ENCODE measurements at regions not wholly inside any gene's neighbourhood (a gene's known extent, or its start where the extent isn't known, plus 50 kb on each side); places are given as distances from the start of the nearest gene placed in this dataset.

DNA sequence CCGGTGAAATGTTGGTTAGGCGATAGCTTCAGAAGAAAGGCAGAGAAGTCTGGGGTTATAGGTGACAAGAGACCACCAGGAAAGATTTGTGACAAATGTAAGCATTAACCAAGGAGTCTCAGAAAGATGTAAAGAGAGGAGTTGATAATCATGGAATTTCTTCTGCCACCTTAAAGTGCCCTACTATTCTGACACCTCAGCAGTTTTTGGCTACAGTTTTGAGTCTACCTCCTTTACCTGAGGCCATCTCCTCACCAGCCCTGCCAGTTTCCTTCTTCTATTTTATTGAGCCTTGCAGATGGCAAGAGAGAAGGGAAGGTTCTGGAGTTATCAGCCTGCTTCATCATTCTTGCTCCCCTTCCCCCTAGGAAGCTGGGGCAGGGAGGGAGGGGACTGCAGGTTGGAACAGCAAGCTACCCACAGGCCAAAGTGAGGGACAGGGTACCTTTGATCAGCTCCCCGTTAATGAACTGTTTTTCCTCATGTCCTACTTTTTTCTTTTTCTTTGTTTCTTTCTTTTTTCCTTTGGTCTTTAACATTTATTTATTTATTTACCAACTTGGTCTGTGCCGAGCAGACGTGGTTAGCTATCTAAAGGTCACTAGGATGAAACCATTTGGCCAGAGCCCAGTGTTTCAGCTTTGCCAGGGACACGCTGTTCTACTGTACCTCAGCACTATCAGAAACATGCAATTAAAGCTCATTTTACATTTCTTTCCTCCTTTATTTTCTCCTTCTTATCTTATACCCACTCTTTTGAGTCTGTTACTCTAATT, 438.7 kb upstream of the AR start:
- H3K9ac ChIP-seq (ENCODE audit: low read depth, low read length): no peak overlapping the region
- H2BK20ac ChIP-seq (ENCODE audit: low read depth, low read length): no peak overlapping the region
- H3K4me2 ChIP-seq (ENCODE audit: low read depth, low read length): no peak overlapping the region
- H3K14ac ChIP-seq (replicated peaks; ENCODE audit: low read depth, low read length): no peak overlapping the region
- DNase-seq (no peak), ATAC-seq (ENCODE audit: low read depth) (no peak)
- WGBS, 2 experiments (ENCODE audit: extremely low coverage in 2 of 2, insufficient read length in 1 of 2): 38% methylated on average over 4 of the region's 6 CpGs; no CpG with 5 or more reads in 1 of the 2 experiments
- H3K27ac ChIP-seq (ENCODE audit: insufficient read depth, low read length): no peak overlapping the region
- no peaks in the 10 kb centered on the region for H3K9me3 ChIP-seq (ENCODE audit: control insufficient read depth, insufficient read depth, low read length)
- no peaks in the 10 kb centered on the region for H3K27me3 ChIP-seq (ENCODE audit: control insufficient read depth, insufficient read depth, low read length)
- no peak overlapping the region for H3K18ac ChIP-seq (ENCODE audit: low read depth, low read length)
- no peaks in the 10 kb centered on the region for H3K36me3 ChIP-seq (ENCODE audit: control insufficient read depth, insufficient read depth, low read length)
- no peak overlapping the region for H2AK5ac ChIP-seq (ENCODE audit: low read depth, low read length)
- H4K5ac ChIP-seq (ENCODE audit: low read depth, low read length): no peak overlapping the region
- TF ChIP-seq MAZ (IDR thresholded peaks at IDR 0.05; ENCODE audit: borderline replicate concordance, low read depth, low read length) (no peak), MAFK (IDR thresholded peaks at IDR 0.05; ENCODE audit: low read depth, low read length) (peak; percentile 47)
- no peak overlapping the region for H2BK5ac ChIP-seq (ENCODE audit: low read depth, low read length, poor library complexity, severe bottlenecking)
- H2BK120ac ChIP-seq (ENCODE audit: low read depth, low read length): no peak overlapping the region
- H4K8ac ChIP-seq (ENCODE audit: low read depth in 2 of 2, low read length in 2 of 2): no peak overlapping the region
- no peak overlapping the region for H2AK9ac ChIP-seq (replicated peaks; ENCODE audit: low read depth, low read length, poor library complexity)
- H3K56ac ChIP-seq (ENCODE audit: extremely low read depth, insufficient read depth, low read length): no peak overlapping the region
- no peaks in the 10 kb centered on the region for H3K79me1 ChIP-seq (ENCODE audit: low read depth in 1 of 2, low read length in 2 of 2)
- POLR2A ChIA-PET (ENCODE audit: unreplicated experiment): no interaction called here
- CTCF ChIA-PET: no interaction called here
- no peak overlapping the region for H4K91ac ChIP-seq (ENCODE audit: insufficient read depth, low read depth, low read length)
- dilution Hi-C loops (cut with HindIII; ENCODE audit: low sequenced_read_pairs, unreplicated experiment): no loop called here
- H3K23ac ChIP-seq (ENCODE audit: low read depth, low read length): no peak overlapping the region
- H4K20me1 ChIP-seq (ENCODE audit: insufficient read depth, low read length): no peaks in the 10 kb centered on the region
- no TSS peak for BruUV-seq (replicated peaks)
- no peaks in the 10 kb centered on the region for H3K9me1 ChIP-seq (ENCODE audit: insufficient read depth, low read length)
- H2BK15ac ChIP-seq (ENCODE audit: low read depth, low read length): no peak overlapping the region
- intact Hi-C loops (cut with micrococcal nuclease): no loop called here
- in situ Hi-C loops (cut with MboI; ENCODE audit: low sequenced_read_pairs): no loop called here
- H2AFZ ChIP-seq (replicated peaks; ENCODE audit: low read length, poor library complexity): no peak overlapping the region
- H3K4ac ChIP-seq (ENCODE audit: low read depth, low read length): no peak overlapping the region
- no peaks in the 10 kb centered on the region for H3K4me1 ChIP-seq (ENCODE audit: control insufficient read depth, insufficient read depth, low read length)
- no peak overlapping the region for H3K4me3 ChIP-seq (ENCODE audit: insufficient read depth, low read depth, low read length)
